Gastrocnemius medialis (tissue), 4 donors: ENCODE measurements at regions not wholly inside any gene's neighbourhood (a gene's known extent, or its start where the extent isn't known, plus 50 kb on each side); places are given as distances from the start of the nearest gene placed in this dataset.

Experiments
- CTCF ChIP-seq, 5 experiments: fragments of 450-650 bp in 3 of 5; fragments of 200-600 bp in 2 of 5; sonication (generic) in 2 of 5; IDR thresholded peaks in 4 of 5; conservative IDR thresholded peaks in 1 of 5; 1 replicate in 4 of 5; 2 replicates in 1 of 5; pipeline ENCODE4 v1.5.1; 2016 to 2019; ENCODE audit warnings: antibody characterized with exemption in 5 of 5, mild to moderate bottlenecking in 3 of 5, moderate library complexity in 3 of 5
- POLR2A ChIP-seq, 2 donors: fragments of 450-650 bp; IDR thresholded peaks; one replicate each; pipeline ENCODE4 v1.6.1; 2017; ENCODE audit warnings: antibody characterized with exemption in 2 of 2, mild to moderate bottlenecking in 2 of 2, moderate library complexity in 2 of 2

- TF ChIP-seq CTCF (IDR thresholded peaks at IDR 0.05 in 4 of 5, conservative IDR thresholded peaks at IDR 0.05 in 1 of 5) (no peak), POLR2A (IDR thresholded peaks at IDR 0.05) (no peak)
These were observed 901.5 kb downstream of the BRD1 start for GRCh38 chr22:48926136-48926535.
